Activated T-helper 1 cell treated with anti-CD3 and anti-CD28 coated beads, Interleukin-12 subunit alpha, Interleukin-12 subunit beta, Interleukin-2, Interleukin-4 antibody, amounts not matched to agents 30 ng/mL and 10 ng/mL and 1 ng/mL, durations not matched to agents 14 hours and 24 hours and 36 hours (primary cell): ENCODE measurements at regions not wholly inside any gene's neighbourhood (a gene's known extent, or its start where the extent isn't known, plus 50 kb on each side); places are given as distances from the start of the nearest gene placed in this dataset.
"Not testable (repeated sequence)": the region's sequence is repeated elsewhere in the genome, so short reads cannot be mapped to it uniquely, and the experiment has no call there.

Experiments
- DNase-seq: peaks from one replicate; pipeline ENCODE4 v3.0.0; 2021; ENCODE audit warnings: low spot score
- H3K27ac Mint-ChIP-seq: one replicate; pipeline ENCODE4 v1.8.0; 2021; ENCODE audit warnings: mild to moderate bottlenecking, mixed read lengths
- H3K27me3 Mint-ChIP-seq: one replicate; pipeline ENCODE4 v1.8.0; 2022; ENCODE audit warnings: mild to moderate bottlenecking, moderate library complexity, mixed read lengths; ENCODE audit not compliant: insufficient read depth
- H3K36me3 Mint-ChIP-seq: one replicate; pipeline ENCODE4 v1.8.0; 2021; ENCODE audit warnings: low read depth, mixed read lengths
- H3K4me1 Mint-ChIP-seq: one replicate; pipeline ENCODE4 v1.8.0; 2021; ENCODE audit warnings: low read depth, mixed read lengths
- H3K4me3 Mint-ChIP-seq: one replicate; pipeline ENCODE4 v1.8.0; 2021; ENCODE audit warnings: mild to moderate bottlenecking, moderate library complexity, mixed read lengths
- H3K9me3 Mint-ChIP-seq: one replicate; pipeline ENCODE4 v1.8.0; 2021; ENCODE audit warnings: mixed read lengths
- intact Hi-C: fragments of 100-400 bp; cut with micrococcal nuclease; formaldehyde crosslinking; loops from one replicate; pipeline ENCODE4 v1.15.1; 2024

DNA sequence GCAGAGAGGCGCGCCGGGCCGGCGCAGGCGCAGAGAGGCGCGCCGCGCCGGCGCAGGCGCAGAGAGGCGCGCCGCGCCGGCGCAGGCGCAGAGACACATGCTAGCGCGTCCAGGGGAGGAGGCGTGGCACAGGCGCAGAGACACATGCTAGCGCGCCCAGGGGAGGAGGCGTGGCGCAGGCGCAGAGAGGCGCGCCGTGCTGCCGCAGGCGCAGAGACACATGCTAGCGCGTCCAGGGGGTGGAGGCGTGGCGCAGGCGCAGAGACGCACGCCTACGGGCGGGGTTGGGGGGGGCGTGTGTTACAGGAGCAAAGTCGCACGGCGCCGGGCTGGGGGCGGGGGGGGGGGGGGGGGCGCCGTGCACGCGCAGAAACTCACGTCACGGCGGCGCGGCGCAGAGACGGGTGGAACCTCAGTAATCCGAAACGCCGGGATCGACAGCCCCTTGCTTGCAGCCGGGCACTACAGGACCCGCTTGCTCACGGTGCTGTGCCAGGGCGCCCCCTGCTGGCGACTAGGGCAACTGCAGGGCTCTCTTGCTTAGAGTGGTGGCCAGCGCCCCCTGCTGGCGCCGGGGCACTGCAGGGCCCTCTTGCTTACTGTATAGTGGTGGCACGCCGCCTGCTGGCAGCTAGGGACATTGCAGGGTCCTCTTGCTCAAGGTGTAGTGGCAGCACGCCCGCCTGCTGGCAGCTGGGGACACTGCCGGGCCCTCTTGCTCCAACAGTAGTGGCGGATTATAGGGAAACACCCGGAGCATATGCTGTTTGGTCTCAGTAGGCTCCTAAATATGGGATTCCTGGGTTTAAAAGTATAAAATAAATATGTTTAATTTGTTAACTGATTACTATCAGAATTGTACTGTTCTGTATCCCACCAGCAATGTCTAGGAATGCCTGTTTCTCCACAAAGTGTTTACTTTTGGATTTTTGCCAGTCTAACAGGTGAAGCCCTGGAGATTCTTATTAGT is 269.9 kb downstream of the OR4F29 start:
- peak; percentile 37 for DNase-seq

GRCh38 chr1:180749-181205 is 270.7 kb downstream of the OR4F29 start:
- H3K27ac Mint-ChIP-seq, H3K27me3 Mint-ChIP-seq, H3K36me3 Mint-ChIP-seq, intact Hi-C loops, DNase-seq, H3K4me3 Mint-ChIP-seq, H3K4me1 Mint-ChIP-seq, H3K9me3 Mint-ChIP-seq: not testable (repeated sequence)

More for the DNA sequence above, 269.9 kb downstream of the OR4F29 start:
- intact Hi-C loops, H3K4me1 Mint-ChIP-seq, H3K9me3 Mint-ChIP-seq, H3K27ac Mint-ChIP-seq, H3K36me3 Mint-ChIP-seq, H3K27me3 Mint-ChIP-seq, H3K4me3 Mint-ChIP-seq: not testable (repeated sequence)

- DNase-seq, H3K36me3 Mint-ChIP-seq, intact Hi-C loops, H3K4me1 Mint-ChIP-seq, H3K27me3 Mint-ChIP-seq, H3K27ac Mint-ChIP-seq, H3K9me3 Mint-ChIP-seq, H3K4me3 Mint-ChIP-seq: not testable (repeated sequence)
These were observed 312.6 kb downstream of the OR4F29 start for GRCh38 chr1:138842-139241.

DNA sequence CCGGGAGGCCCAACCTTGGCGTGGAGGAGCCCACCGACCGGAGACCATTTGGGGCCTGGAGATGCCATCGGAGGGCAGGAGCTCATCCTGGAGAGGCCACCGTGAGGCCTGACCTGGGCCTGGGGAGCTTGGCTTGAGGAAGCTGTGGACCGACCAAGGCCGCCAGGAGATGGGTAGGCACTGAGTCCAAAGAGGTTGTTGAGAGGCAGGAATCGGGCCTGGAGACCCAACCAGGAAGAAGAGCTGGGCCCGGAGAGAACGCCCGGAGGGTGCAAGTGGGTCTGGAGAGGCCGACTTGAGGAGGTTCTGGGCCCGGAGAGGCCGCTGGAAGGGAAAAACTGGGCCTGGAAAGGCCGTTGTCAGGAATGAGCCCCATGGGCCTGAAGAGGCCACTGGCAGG is 313.8 kb downstream of the OR4F29 start:
- H3K36me3 Mint-ChIP-seq, DNase-seq, H3K4me3 Mint-ChIP-seq, H3K27ac Mint-ChIP-seq, H3K27me3 Mint-ChIP-seq, intact Hi-C loops, H3K9me3 Mint-ChIP-seq, H3K4me1 Mint-ChIP-seq: not testable (repeated sequence)

DNA sequence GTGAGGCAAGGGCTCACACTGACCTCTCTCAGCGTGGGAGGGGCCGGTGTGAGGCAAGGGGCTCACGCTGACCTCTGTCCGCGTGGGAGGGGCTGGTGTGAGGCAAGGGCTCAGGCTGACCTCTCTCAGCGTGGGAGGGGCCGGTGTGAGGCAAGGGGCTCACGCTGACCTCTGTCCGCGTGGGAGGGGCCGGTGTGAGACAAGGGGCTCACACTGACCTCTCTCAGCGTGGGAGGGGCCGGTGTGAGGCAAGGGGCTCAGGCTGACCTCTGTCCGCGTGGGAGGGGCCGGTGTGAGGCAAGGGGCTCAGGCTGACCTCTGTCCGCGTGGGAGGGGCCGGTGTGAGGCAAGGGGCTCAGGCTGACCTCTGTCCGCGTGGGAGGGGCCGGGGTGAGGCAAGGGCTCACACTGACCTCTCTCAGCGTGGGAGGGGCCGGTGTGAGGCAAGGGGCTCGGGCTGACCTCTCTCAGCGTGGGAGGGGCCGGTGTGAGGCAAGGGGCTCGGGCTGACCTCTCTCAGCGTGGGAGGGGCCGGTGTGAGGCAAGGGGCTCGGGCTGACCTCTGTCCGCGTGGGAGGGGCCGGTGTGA is 315.0 kb downstream of the OR4F29 start:
- H3K4me1 Mint-ChIP-seq, H3K9me3 Mint-ChIP-seq, H3K36me3 Mint-ChIP-seq, H3K4me3 Mint-ChIP-seq, intact Hi-C loops, H3K27ac Mint-ChIP-seq, DNase-seq, H3K27me3 Mint-ChIP-seq: not testable (repeated sequence)

- H3K36me3 Mint-ChIP-seq, H3K4me1 Mint-ChIP-seq, H3K4me3 Mint-ChIP-seq, DNase-seq, intact Hi-C loops, H3K9me3 Mint-ChIP-seq, H3K27ac Mint-ChIP-seq, H3K27me3 Mint-ChIP-seq: not testable (repeated sequence)
These were observed 316.5 kb downstream of the OR4F29 start for GRCh38 chr1:134936-135335.

DNA sequence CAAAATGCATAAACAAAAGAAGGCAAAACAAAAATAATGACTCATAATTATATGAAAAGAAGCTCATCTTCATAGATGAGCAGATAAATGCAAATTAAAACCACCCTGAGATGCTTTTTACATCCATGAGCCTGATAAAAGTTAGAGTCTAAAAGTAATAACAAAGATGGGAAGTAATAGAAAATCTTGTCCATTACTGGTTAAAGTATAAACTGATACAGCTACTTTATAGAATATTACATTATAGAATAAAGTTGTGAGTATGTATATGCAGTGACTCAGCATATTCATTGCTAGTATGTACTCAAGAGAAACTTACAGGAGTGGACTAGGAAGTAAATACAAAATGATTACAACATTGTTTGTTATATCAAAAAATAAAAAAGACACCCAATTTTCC is 333.0 kb downstream of the OR4F29 start:
- intact Hi-C loops, H3K9me3 Mint-ChIP-seq, H3K36me3 Mint-ChIP-seq, DNase-seq, H3K27ac Mint-ChIP-seq, H3K27me3 Mint-ChIP-seq, H3K4me3 Mint-ChIP-seq, H3K4me1 Mint-ChIP-seq: not testable (repeated sequence)

- H3K27ac Mint-ChIP-seq, H3K27me3 Mint-ChIP-seq, H3K4me3 Mint-ChIP-seq, H3K9me3 Mint-ChIP-seq, DNase-seq, H3K4me1 Mint-ChIP-seq, H3K36me3 Mint-ChIP-seq, intact Hi-C loops: not testable (repeated sequence)
These were observed 335.9 kb downstream of the OR4F29 start for GRCh38 chr1:115534-115933.

DNA sequence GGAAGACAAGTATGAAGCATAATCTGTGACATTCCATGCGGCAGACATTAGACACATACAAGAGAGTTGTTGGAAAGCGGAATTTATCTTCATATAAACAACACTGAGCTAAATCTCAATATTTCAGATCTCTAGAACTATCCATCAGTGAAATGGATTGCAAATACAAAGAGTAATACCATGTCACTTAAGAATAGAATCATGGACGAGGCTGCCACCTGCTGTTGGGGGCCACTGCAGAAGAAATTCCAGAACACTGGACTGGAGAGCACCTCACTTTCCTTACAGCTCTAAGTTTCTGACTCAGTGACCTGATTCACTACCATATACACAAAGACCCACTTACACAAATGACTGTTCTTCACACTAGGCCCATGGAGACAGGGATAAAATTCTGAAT is 346.7 kb downstream of the OR4F29 start:
- H3K4me1 Mint-ChIP-seq, H3K4me3 Mint-ChIP-seq, H3K36me3 Mint-ChIP-seq, H3K27ac Mint-ChIP-seq, intact Hi-C loops, H3K27me3 Mint-ChIP-seq, H3K9me3 Mint-ChIP-seq, DNase-seq: not testable (repeated sequence)

GRCh38 chr1:99481-99880 is 352.0 kb downstream of the OR4F29 start:
- intact Hi-C loops = not testable (repeated sequence)

GRCh38 chr1:98811-99210 is 352.7 kb downstream of the OR4F29 start:
- intact Hi-C loops, H3K27ac Mint-ChIP-seq, H3K4me3 Mint-ChIP-seq, H3K27me3 Mint-ChIP-seq, H3K4me1 Mint-ChIP-seq, H3K9me3 Mint-ChIP-seq, H3K36me3 Mint-ChIP-seq, DNase-seq: not testable (repeated sequence)

More at GRCh38 chr1:99481-99880, 352.0 kb downstream of the OR4F29 start:
- not testable (repeated sequence) for H3K4me1 Mint-ChIP-seq, DNase-seq, H3K27me3 Mint-ChIP-seq, H3K36me3 Mint-ChIP-seq, H3K9me3 Mint-ChIP-seq, H3K4me3 Mint-ChIP-seq, H3K27ac Mint-ChIP-seq

GRCh38 chr1:91279-91678 is 360.2 kb downstream of the OR4F29 start:
- H3K27ac Mint-ChIP-seq, H3K4me1 Mint-ChIP-seq, H3K9me3 Mint-ChIP-seq, H3K36me3 Mint-ChIP-seq, H3K4me3 Mint-ChIP-seq, DNase-seq, H3K27me3 Mint-ChIP-seq, intact Hi-C loops: not testable (repeated sequence)

DNA sequence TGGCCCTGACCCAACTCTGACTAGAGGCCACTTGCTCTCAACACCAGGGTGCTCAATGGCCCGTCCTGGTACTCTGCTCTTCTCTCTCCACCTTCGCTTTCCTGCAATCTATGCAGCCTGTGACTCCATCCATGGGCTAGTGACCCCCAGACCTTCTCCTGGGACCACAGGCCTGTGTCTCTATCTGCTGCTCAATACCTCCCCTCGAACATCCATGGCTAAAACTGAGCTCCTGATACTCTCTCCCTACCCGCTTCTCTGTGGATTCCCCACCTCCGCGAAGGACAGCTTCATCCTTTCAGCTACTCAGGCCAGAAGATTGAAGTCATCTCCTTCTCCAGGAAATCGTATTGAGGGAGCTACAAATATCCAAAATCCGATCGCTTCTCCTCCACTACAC is 363.4 kb downstream of the OR4F29 start:
- H3K9me3 Mint-ChIP-seq, intact Hi-C loops, H3K36me3 Mint-ChIP-seq, H3K4me1 Mint-ChIP-seq, DNase-seq, H3K27ac Mint-ChIP-seq, H3K4me3 Mint-ChIP-seq: not testable (repeated sequence)
- H3K27me3 Mint-ChIP-seq = peaks cover 15% of the 10 kb centered on the region
